HG03469 (cell line): ENCODE measurements at regions not wholly inside any gene's neighbourhood (a gene's known extent, or its start where the extent isn't known, plus 50 kb on each side); places are given as distances from the start of the nearest gene placed in this dataset.
"Not testable (repeated sequence)": the region's sequence is repeated elsewhere in the genome, so short reads cannot be mapped to it uniquely, and the experiment has no call there.

Experiments used
- ATAC-seq: cut with Tn5 transposase; IDR thresholded peaks from one replicate; pipeline ENCODE4 v1.9.1; 2021; ENCODE audit warnings: mild to moderate bottlenecking, moderate library complexity, moderate number of reproducible peaks; ENCODE audit not compliant: unreplicated experiment

- ATAC-seq, result no peak
Measured at GRCh38 chr12:73452672-73453469, 1084.8 kb upstream of the ATXN7L3B start.

GRCh38 chr12:73460212-73460611 is 1077.4 kb upstream of the ATXN7L3B start:
- no peak for ATAC-seq

GRCh38 chr12:73465106-73465505 is 1072.5 kb upstream of the ATXN7L3B start:
- no peak for ATAC-seq

- ATAC-seq, result no peak
Measured at GRCh38 chr12:73486256-73486655, 1051.4 kb upstream of the ATXN7L3B start.

- ATAC-seq, result no peak
Measured at GRCh38 chr12:73506611-73507010, 1031.0 kb upstream of the ATXN7L3B start.

GRCh38 chr12:73514672-73515071 is 1023.0 kb upstream of the ATXN7L3B start:
- no peak for ATAC-seq

GRCh38 chr12:73517859-73518258 is 1019.8 kb upstream of the ATXN7L3B start:
- ATAC-seq, result no peak

- ATAC-seq, result no peak
Measured at GRCh38 chr12:73529231-73529630, 1008.4 kb upstream of the ATXN7L3B start.

- no peak for ATAC-seq
Measured at GRCh38 chr12:73529954-73530353, 1007.7 kb upstream of the ATXN7L3B start.

- no peak for ATAC-seq
Measured at GRCh38 chr12:73531752-73532151, 1005.9 kb upstream of the ATXN7L3B start.

- ATAC-seq, result no peak
Measured at GRCh38 chr12:73547421-73547820, 990.2 kb upstream of the ATXN7L3B start.

- no peak for ATAC-seq
Measured at GRCh38 chr12:73585136-73585535, 952.5 kb upstream of the ATXN7L3B start.

GRCh38 chr12:73589220-73589619 is 948.4 kb upstream of the ATXN7L3B start:
- no peak for ATAC-seq

- ATAC-seq, result no peak
Measured at GRCh38 chr12:73598626-73599025, 939.0 kb upstream of the ATXN7L3B start.

- ATAC-seq, result no peak
Measured at GRCh38 chr12:73599268-73599667, 938.4 kb upstream of the ATXN7L3B start.

GRCh38 chr12:73605925-73606324 is 931.7 kb upstream of the ATXN7L3B start:
- ATAC-seq, result not testable (repeated sequence)

GRCh38 chr12:73612551-73612950 is 925.1 kb upstream of the ATXN7L3B start:
- ATAC-seq, result no peak

- no peak for ATAC-seq
Measured at GRCh38 chr12:73623421-73623820, 914.2 kb upstream of the ATXN7L3B start.

- ATAC-seq, result no peak
Measured at GRCh38 chr12:73625226-73625625, 912.4 kb upstream of the ATXN7L3B start.

GRCh38 chr12:73629171-73629570 is 908.5 kb upstream of the ATXN7L3B start:
- ATAC-seq, result no peak

GRCh38 chr12:73629893-73630831 is 907.5 kb upstream of the ATXN7L3B start:
- no peak for ATAC-seq

GRCh38 chr12:73632191-73632590 is 905.4 kb upstream of the ATXN7L3B start:
- ATAC-seq, result no peak
